ENCODE measurements at regions not wholly inside any gene's neighbourhood (a gene's known extent, or its start where the extent isn't known, plus 50 kb on each side); places are given as distances from the start of the nearest gene placed in this dataset.

- TF ChIP-seq CTCF (IDR thresholded peaks at IDR 0.05) (no peak), POLR2A (IDR thresholded peaks at IDR 0.05) (no peak)
Observed at GRCh38 chr18:40375837-40376236, 1579.2 kb upstream of the PIK3C3 start.

All from Peyer's patch (tissue), 4 donors.